ENCODE measurements at regions not wholly inside any gene's neighbourhood (a gene's known extent, or its start where the extent isn't known, plus 50 kb on each side); places are given as distances from the start of the nearest gene placed in this dataset.

DNA sequence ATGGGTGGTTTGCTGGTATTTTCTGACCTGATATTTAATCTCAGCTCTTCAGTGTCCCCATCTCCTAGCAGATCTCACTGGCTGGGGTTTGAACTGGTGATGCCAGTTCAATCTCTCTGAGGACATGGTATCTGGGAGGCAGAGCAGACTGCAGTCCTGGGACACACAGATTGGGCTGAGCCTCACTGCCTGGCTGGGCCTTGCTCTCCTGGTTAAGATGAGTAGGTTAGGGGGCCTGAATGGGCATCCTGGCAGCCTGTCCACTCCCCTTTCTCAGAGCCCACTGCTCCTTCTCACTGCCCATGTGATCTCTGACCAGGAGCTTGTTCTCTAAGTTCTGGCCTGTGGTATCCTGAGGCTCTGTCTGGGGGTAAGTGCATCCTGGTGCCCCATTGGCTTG lies 363.4 kb downstream of the GLRX3 start:
- TF ChIP-seq, protein P1, sequence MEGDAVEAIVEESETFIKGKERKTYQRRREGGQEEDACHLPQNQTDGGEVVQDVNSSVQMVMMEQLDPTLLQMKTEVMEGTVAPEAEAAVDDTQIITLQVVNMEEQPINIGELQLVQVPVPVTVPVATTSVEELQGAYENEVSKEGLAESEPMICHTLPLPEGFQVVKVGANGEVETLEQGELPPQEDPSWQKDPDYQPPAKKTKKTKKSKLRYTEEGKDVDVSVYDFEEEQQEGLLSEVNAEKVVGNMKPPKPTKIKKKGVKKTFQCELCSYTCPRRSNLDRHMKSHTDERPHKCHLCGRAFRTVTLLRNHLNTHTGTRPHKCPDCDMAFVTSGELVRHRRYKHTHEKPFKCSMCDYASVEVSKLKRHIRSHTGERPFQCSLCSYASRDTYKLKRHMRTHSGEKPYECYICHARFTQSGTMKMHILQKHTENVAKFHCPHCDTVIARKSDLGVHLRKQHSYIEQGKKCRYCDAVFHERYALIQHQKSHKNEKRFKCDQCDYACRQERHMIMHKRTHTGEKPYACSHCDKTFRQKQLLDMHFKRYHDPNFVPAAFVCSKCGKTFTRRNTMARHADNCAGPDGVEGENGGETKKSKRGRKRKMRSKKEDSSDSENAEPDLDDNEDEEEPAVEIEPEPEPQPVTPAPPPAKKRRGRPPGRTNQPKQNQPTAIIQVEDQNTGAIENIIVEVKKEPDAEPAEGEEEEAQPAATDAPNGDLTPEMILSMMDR (IDR thresholded peaks at IDR 0.05), result no peak
- no peaks in the 10 kb centered on the region for H3K36me3 ChIP-seq (ENCODE audit: low read depth)
- H3K4me1 ChIP-seq (ENCODE audit: low read depth), result no peaks in the 10 kb centered on the region
- DNase-seq (no peak), ATAC-seq (no peak)
- intact Hi-C loops (cut with DNase I, micrococcal nuclease), result no loop called here
- no peak overlapping the region for H3K4me3 ChIP-seq
- H3K9me3 ChIP-seq, result peaks cover 13% of the 10 kb centered on the region

DNA sequence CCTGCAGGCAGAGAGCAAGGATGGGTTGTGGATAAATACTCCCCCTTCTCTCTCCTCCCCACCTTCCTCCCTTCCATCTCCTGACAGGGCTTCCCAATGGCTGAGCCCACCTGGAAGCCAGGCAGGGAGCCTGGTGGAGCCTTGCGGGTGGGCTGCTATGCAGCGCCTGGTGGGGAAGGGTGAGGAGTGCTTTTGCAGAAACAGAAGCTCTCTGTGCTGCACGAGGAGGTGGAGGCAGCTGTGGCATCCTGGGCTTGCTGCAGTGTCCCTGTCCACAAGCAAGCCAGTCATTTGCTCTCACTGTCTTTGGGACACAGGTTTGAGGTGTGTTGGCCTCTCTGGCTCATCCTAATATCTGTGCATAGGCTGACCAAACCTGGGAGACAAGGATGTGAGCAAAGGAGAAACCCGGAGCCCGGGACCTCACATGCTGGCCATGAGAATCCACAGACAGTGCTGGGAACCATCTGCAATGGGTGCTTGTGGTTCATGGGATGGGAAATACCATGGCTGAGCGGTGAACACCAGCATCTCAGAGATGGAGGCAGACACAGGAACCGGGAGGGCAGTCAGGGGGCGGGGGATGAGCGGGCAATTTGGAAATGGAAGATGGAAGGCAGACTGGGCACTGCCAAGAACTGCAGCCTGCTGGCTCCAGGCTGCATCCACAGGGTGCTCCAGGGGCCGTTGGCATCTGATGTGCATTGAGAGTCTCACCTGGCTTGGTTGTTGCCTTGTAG lies 364.2 kb downstream of the GLRX3 start:
- Histone ChIP-seq H3K4me3 (no peak overlapping the region), H3K9me3 (peaks cover 13% of the 10 kb centered on the region), H3K36me3 (ENCODE audit: low read depth) (no peaks in the 10 kb centered on the region), H3K4me1 (ENCODE audit: low read depth) (no peaks in the 10 kb centered on the region)
- ATAC-seq, result no peak
- TF ChIP-seq, protein P1 (IDR thresholded peaks at IDR 0.05), result no peak
- no peak for DNase-seq
- intact Hi-C loops (cut with DNase I, micrococcal nuclease), result no loop called here

DNA sequence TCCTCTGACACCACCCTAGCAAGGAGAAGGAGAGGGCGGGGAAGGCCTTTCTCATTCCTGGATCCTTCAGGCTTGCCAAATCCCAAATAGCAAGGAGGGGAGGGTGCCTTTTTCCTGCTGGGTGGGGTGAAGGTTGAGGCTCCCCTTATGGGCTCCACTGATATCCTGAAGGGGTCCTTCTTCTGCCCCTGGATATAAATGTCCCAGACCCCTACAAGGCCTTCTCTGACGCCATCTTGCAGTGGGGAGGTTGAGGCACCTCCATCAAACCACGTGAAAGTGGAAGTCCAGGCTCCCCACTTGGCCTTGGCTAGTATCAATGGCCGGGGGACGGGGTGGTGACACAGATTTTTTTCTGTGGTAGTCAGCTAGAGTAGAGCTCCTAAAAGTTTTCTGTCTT lies 371.3 kb downstream of the GLRX3 start:
- intact Hi-C loops (cut with DNase I, micrococcal nuclease), result no loop called here
- Histone ChIP-seq H3K9me3 (peaks cover 7% of the 10 kb centered on the region), H3K4me1 (ENCODE audit: low read depth) (no peaks in the 10 kb centered on the region), H3K36me3 (ENCODE audit: low read depth) (no peaks in the 10 kb centered on the region), H3K4me3 (no peak overlapping the region)
- no peak for DNase-seq
- ATAC-seq, result no peak
- TF ChIP-seq, protein P1 (IDR thresholded peaks at IDR 0.05), result no peak

- H3K4me3 ChIP-seq, result no peak overlapping the region
- no peak for DNase-seq
- ATAC-seq, result no peak
- H3K36me3 ChIP-seq (ENCODE audit: low read depth), result no peaks in the 10 kb centered on the region
- intact Hi-C loops (cut with DNase I, micrococcal nuclease), result no loop called here
- H3K4me1 ChIP-seq (ENCODE audit: low read depth), result no peaks in the 10 kb centered on the region
- H3K9me3 ChIP-seq, result no peaks in the 10 kb centered on the region
- TF ChIP-seq, protein P1 (IDR thresholded peaks at IDR 0.05), result no peak
Observed at GRCh38 chr10:130509881-130510689, 373.9 kb downstream of the GLRX3 start.

- Histone ChIP-seq H3K36me3 (ENCODE audit: low read depth) (no peaks in the 10 kb centered on the region), H3K4me3 (no peak overlapping the region), H3K9me3 (no peaks in the 10 kb centered on the region), H3K4me1 (ENCODE audit: low read depth) (no peaks in the 10 kb centered on the region)
- no peak for ATAC-seq
- intact Hi-C loops (cut with DNase I, micrococcal nuclease), result no loop called here
- no peak for DNase-seq
- TF ChIP-seq, protein P1 (IDR thresholded peaks at IDR 0.05), result no peak
Observed at GRCh38 chr10:130510755-130511154, 374.6 kb downstream of the GLRX3 start.
